GM23248 (cell line): ENCODE measurements at regions not wholly inside any gene's neighbourhood (a gene's known extent, or its start where the extent isn't known, plus 50 kb on each side); places are given as distances from the start of the nearest gene placed in this dataset.
"Not testable (repeated sequence)": the region's sequence is repeated elsewhere in the genome, so short reads cannot be mapped to it uniquely, and the experiment has no call there.

Experiments used
- DNase-seq: peaks from one replicate; pipeline ENCODE4 v3.0.0-alpha.2; 2015
- H2AFZ ChIP-seq: fragments of 200-600 bp; sonication (generic); 2 replicates; pipeline ENCODE4 v1.6.1; 2016; ENCODE audit warnings: antibody characterized with exemption
- H3F3A ChIP-seq: fragments of 200-600 bp; sonication (generic); 2 replicates; pipeline ENCODE4 v1.6.1; 2016; ENCODE audit warnings: mild to moderate bottlenecking, antibody characterized with exemption, mixed run types; ENCODE audit not compliant: insufficient read depth
- H3K27ac ChIP-seq: fragments of 200-600 bp; sonication (generic); 2 replicates; pipeline ENCODE4 v1.5.1; 2016; ENCODE audit warnings: mild to moderate bottlenecking
- H3K27me3 ChIP-seq: fragments of 200-600 bp; sonication (generic); replicated peaks from 2 replicates; pipeline ENCODE4 v1.6.1; 2016; ENCODE audit warnings: mild to moderate bottlenecking; ENCODE audit not compliant: insufficient read depth
- H3K36me3 ChIP-seq: fragments of 200-600 bp; sonication (generic); 2 replicates; pipeline ENCODE4 v1.6.1; 2016; ENCODE audit warnings: low read depth, mild to moderate bottlenecking
- H3K4me1 ChIP-seq: fragments of 200-600 bp; sonication (generic); 2 replicates; pipeline ENCODE4 v1.6.1; 2016; ENCODE audit warnings: mild to moderate bottlenecking; ENCODE audit not compliant: insufficient read depth
- H3K4me2 ChIP-seq: fragments of 200-600 bp; sonication (generic); one replicate; pipeline ENCODE4 v1.6.1; 2016; ENCODE audit warnings: mild to moderate bottlenecking; ENCODE audit not compliant: unreplicated experiment
- H3K4me3 ChIP-seq: fragments of 200-600 bp; sonication (generic); 2 replicates; pipeline ENCODE4 v1.5.1; 2016; ENCODE audit warnings: mild to moderate bottlenecking
- H3K79me2 ChIP-seq: fragments of 200-600 bp; sonication (generic); 2 replicates; pipeline ENCODE4 v1.6.1; 2016; ENCODE audit warnings: mild to moderate bottlenecking; ENCODE audit not compliant: insufficient read depth
- H3K9ac ChIP-seq: fragments of 200-600 bp; sonication (generic); 2 replicates; pipeline ENCODE4 v1.6.1; 2016; ENCODE audit warnings: mild to moderate bottlenecking
- H3K9me2 ChIP-seq: fragments of 200-600 bp; sonication (generic); 2 replicates; pipeline ENCODE4 v1.6.1; 2016; ENCODE audit warnings: mixed run types, mild to moderate bottlenecking, moderate library complexity; ENCODE audit not compliant: insufficient read depth
- H3K9me3 ChIP-seq: fragments of 200-600 bp; sonication (generic); one replicate; pipeline ENCODE4 v1.6.1; 2017; ENCODE audit warnings: low read depth
- H4K20me1 ChIP-seq: fragments of 200-600 bp; sonication (generic); 2 replicates; pipeline ENCODE4 v1.6.0; 2016; ENCODE audit not compliant: insufficient read depth
- EZH2 ChIP-seq: fragments of 200-600 bp; sonication (generic); IDR thresholded peaks from 2 replicates; pipeline ENCODE4 v1.6.1; 2018; ENCODE audit warnings: antibody characterized with exemption, mild to moderate bottlenecking; ENCODE audit not compliant: insufficient read depth, poor library complexity, severe bottlenecking
- EZH2phosphoT487 ChIP-seq: fragments of 200-600 bp; sonication (generic); IDR thresholded peaks from 2 replicates; pipeline ENCODE4 v1.6.1; 2018; ENCODE audit warnings: antibody characterized with exemption, moderate library complexity, mild to moderate bottlenecking, low read depth; ENCODE audit not compliant: insufficient read depth
- WGBS, 2 experiments: methylation state at CpG; one replicate each; pipeline ENCODE4 v1.1.6; 2015 to 2017; ENCODE audit warnings: low lambda C conversion rate in 2 of 2, low coverage in 1 of 2; ENCODE audit errors: missing lambda C conversion rate in 2 of 2; 5-methylcytosine and 5-hydroxymethylcytosine counted together
- in situ Hi-C: fragments of 300-500 bp; cut with MboI; formaldehyde crosslinking; loops from 2 replicates; pipeline ENCODE4 v1.15.0; 2020

DNA sequence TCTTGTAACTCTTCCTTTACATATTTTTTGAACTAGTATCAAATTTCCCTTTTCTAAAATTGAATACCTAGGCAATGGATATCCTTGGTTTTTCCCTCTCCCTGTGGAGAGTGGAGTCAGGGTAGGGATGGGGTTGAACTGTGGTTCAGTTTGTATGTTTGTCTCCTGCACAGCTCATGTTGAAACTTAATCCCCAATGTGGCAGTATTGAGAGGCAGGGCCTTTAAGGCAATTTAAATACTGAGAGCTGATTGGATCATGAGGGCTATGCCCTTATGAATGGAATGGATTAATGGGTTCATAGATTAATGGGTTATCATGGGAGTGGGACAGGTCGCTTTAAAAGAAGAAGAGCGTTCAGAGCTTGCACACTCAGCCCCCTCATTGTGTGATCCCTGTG lies 127.2 kb upstream of the RGS6 start:
- Histone ChIP-seq H3K9me2 (no peaks in the 10 kb centered on the region), H3K9me3 (no peaks in the 10 kb centered on the region), H3K27ac (no peak overlapping the region), H3K4me3 (no peak overlapping the region), H3F3A (no peaks in the 10 kb centered on the region; the same call in 1 of the 2 replicates), H3K79me2 (no peaks in the 10 kb centered on the region), H4K20me1 (no peaks in the 10 kb centered on the region), H3K4me1 (peaks cover 6% of the 10 kb centered on the region; the same call in 1 of the 2 replicates), H3K27me3 (peaks cover 23% of the 10 kb centered on the region), H3K9ac (no peak overlapping the region), H3K4me2 (no peak overlapping the region), H2AFZ (no peak overlapping the region), H3K36me3 (no peaks in the 10 kb centered on the region)
- 61 to 74% methylated on average over 2 of the region's 2 CpGs for WGBS, 2 experiments
- in situ Hi-C loops, result no loop called here
- DNase-seq, result no peak
- TF ChIP-seq EZH2phosphoT487, result no peak
- no peak for TF ChIP-seq EZH2

DNA sequence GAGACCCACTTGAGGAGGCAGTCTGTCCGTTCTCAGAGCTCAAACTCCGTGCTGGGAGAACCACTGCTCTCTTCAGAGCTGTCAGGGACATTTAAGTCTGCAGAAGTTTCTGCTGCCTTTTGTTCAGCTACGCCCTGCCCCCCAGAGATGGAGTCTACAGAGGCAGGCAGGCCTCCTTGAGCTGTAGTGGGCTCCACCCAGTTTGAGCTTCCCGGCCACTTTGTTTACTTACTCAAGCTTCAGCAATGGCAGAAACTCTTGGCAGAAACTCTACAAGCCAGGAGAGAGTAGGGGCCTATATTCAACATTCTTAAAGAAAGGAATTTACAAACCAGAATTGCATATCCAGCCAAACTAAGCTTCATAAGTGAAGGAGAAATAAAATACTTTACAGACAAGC lies 125.2 kb upstream of the RGS6 start:
- H3K9me2 ChIP-seq, H3K27me3 ChIP-seq, H3K4me1 ChIP-seq, H3K79me2 ChIP-seq, H3K27ac ChIP-seq, H2AFZ ChIP-seq, H3F3A ChIP-seq, H3K9ac ChIP-seq, in situ Hi-C loops, H3K4me3 ChIP-seq, H3K9me3 ChIP-seq, H4K20me1 ChIP-seq, H3K36me3 ChIP-seq, DNase-seq, H3K4me2 ChIP-seq: not testable (repeated sequence)
- WGBS, 2 experiments, result 2 to 12% methylated on average over 4 of the region's 4 CpGs

DNA sequence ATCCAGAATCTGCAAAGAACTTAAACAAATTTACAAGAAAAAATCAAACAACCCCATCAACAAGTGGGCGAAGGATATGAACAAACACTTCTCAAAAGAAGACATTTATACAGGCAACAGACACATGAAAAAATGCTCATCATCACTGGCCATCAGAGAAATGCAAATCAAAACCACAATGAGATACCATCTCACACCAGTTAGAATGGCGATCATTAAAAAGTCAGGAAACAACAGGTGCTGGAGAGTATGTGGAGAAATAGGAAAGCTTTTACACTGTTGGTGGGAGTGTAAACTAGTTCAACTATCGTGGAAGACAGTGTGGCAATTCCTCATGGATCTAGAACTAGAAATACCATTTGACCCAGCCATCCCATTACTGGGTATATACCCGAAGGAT lies 121.4 kb upstream of the RGS6 start:
- H3K4me2 ChIP-seq, H3K4me3 ChIP-seq, H4K20me1 ChIP-seq, H2AFZ ChIP-seq, H3K9me2 ChIP-seq, H3F3A ChIP-seq, H3K36me3 ChIP-seq, H3K9me3 ChIP-seq, H3K27ac ChIP-seq, in situ Hi-C loops, H3K79me2 ChIP-seq, H3K9ac ChIP-seq, DNase-seq, H3K4me1 ChIP-seq: not testable (repeated sequence)
- H3K27me3 ChIP-seq, result peaks cover 14% of the 10 kb centered on the region
- 36 to 42% methylated on average over 4 of the region's 4 CpGs for WGBS, 2 experiments

DNA sequence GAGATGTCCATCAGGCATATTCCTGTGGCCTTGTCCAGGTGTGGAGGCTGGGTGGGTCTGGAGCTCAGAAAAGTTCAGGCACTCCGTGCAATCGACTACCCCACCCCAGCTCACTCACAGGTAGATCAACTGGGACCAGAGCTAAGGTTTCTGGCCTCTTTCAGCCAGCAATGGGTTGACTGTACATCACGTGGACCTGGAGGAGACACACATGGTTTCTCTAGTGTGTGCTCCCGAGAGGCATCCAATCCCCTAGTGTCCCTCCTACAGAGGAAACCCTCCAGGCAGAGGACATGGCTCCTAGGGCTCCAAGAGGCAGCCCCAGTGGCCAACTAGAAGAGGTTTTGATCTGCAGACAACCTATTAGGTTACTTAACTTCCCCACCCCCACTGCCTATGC lies 119.5 kb upstream of the RGS6 start:
- no peaks in the 10 kb centered on the region for H3F3A ChIP-seq
- no peaks in the 10 kb centered on the region for H4K20me1 ChIP-seq
- no peaks in the 10 kb centered on the region for H3K79me2 ChIP-seq
- no peak overlapping the region for H3K4me2 ChIP-seq
- no peak overlapping the region for H3K4me3 ChIP-seq
- TF ChIP-seq EZH2, result no peak
- no peak for TF ChIP-seq EZH2phosphoT487
- H3K9me2 ChIP-seq, result no peaks in the 10 kb centered on the region
- 10 to 25% methylated on average over 4 of the region's 4 CpGs for WGBS, 2 experiments
- H3K9ac ChIP-seq, result no peak overlapping the region
- H3K27ac ChIP-seq, result no peak overlapping the region
- no peaks in the 10 kb centered on the region for H3K4me1 ChIP-seq
- in situ Hi-C loops, result no loop called here
- H3K9me3 ChIP-seq, result no peaks in the 10 kb centered on the region
- no peak overlapping the region for H2AFZ ChIP-seq
- H3K36me3 ChIP-seq, result no peaks in the 10 kb centered on the region
- no peak for DNase-seq
- peaks cover 18% of the 10 kb centered on the region for H3K27me3 ChIP-seq

DNA sequence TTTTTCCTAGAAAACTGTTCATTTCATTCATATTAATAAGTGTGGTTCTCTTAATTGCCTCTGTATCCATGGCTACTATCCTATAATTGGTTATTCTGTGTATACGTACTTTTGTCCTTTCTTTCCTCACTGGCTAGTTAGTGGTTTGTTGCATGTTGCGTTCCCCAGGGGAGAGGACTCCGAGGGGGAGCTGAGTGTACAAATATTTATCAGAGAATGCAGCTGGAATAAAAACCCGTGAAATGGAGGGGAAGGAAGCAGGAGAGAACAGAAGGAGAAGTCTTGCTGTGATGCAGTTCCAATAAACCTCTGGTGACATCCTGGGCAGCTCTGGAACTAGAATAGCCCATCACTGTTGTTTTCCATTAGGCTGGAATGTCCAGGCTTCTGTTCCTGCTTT lies 117.1 kb upstream of the RGS6 start:
- WGBS, 2 experiments, result 29 to 32% methylated on average over 4 of the region's 4 CpGs
- no peaks in the 10 kb centered on the region for H3K36me3 ChIP-seq
- no peak overlapping the region for H3K9ac ChIP-seq
- no peak for DNase-seq
- no peak overlapping the region for H3K27ac ChIP-seq
- no peak overlapping the region for H2AFZ ChIP-seq
- TF ChIP-seq EZH2 (no peak), EZH2phosphoT487 (no peak)
- H3K4me1 ChIP-seq, result no peaks in the 10 kb centered on the region
- H3F3A ChIP-seq, result no peaks in the 10 kb centered on the region
- no peaks in the 10 kb centered on the region for H3K9me2 ChIP-seq
- H4K20me1 ChIP-seq, result no peaks in the 10 kb centered on the region
- H3K4me3 ChIP-seq, result no peak overlapping the region
- in situ Hi-C loops, result no loop called here
- H3K79me2 ChIP-seq, result no peaks in the 10 kb centered on the region
- no peaks in the 10 kb centered on the region for H3K9me3 ChIP-seq
- peaks cover 18% of the 10 kb centered on the region for H3K27me3 ChIP-seq
- H3K4me2 ChIP-seq, result no peak overlapping the region
